ENCODE measurements at regions not wholly inside any gene's neighbourhood (a gene's known extent, or its start where the extent isn't known, plus 50 kb on each side); places are given as distances from the start of the nearest gene placed in this dataset.

GRCh38 chr11:106399076-106399511 is 321.6 kb downstream of the AASDHPPT start:
- no peak for DNase-seq (ENCODE audit: low read depth in 4 of 4, low spot score in 3 of 4)

GRCh38 chr11:106399624-106400023 is 322.2 kb downstream of the AASDHPPT start:
- DNase-seq (ENCODE audit: low read depth in 4 of 4, low spot score in 3 of 4) = no peak

- no peak for DNase-seq (ENCODE audit: low read depth in 4 of 4, low spot score in 3 of 4)
These were observed 323.6 kb downstream of the AASDHPPT start for GRCh38 chr11:106400949-106401570.

- DNase-seq (ENCODE audit: low read depth in 4 of 4, low spot score in 3 of 4) = no peak
These were observed 326.3 kb downstream of the AASDHPPT start for GRCh38 chr11:106403751-106404150.

GRCh38 chr11:106409222-106409621 is 331.8 kb downstream of the AASDHPPT start:
- DNase-seq (ENCODE audit: low read depth in 4 of 4, low spot score in 3 of 4) = no peak

GRCh38 chr11:106409671-106410070 is 332.2 kb downstream of the AASDHPPT start:
- DNase-seq (ENCODE audit: low read depth in 4 of 4, low spot score in 3 of 4) = no peak

- DNase-seq (ENCODE audit: low read depth in 4 of 4, low spot score in 3 of 4) = no peak
These were observed 333.4 kb downstream of the AASDHPPT start for GRCh38 chr11:106410902-106411301.

- no peak for DNase-seq (ENCODE audit: low read depth in 4 of 4, low spot score in 3 of 4)
These were observed 335.8 kb downstream of the AASDHPPT start for GRCh38 chr11:106413222-106413621.

GRCh38 chr11:106415510-106415909 is 338.0 kb downstream of the AASDHPPT start:
- DNase-seq (ENCODE audit: low read depth in 4 of 4, low spot score in 3 of 4) = no peak

- no peak for DNase-seq (ENCODE audit: low read depth in 4 of 4, low spot score in 3 of 4)
These were observed 341.3 kb downstream of the AASDHPPT start for GRCh38 chr11:106418791-106419190.

- DNase-seq (ENCODE audit: low read depth in 4 of 4, low spot score in 3 of 4) = no peak
These were observed 342.7 kb downstream of the AASDHPPT start for GRCh38 chr11:106420048-106420665.

GRCh38 chr11:106420686-106421085 is 343.2 kb downstream of the AASDHPPT start:
- no peak for DNase-seq (ENCODE audit: low read depth in 4 of 4, low spot score in 3 of 4)

GRCh38 chr11:106421676-106422292 is 344.3 kb downstream of the AASDHPPT start:
- DNase-seq (ENCODE audit: low read depth in 4 of 4, low spot score in 3 of 4) = no peak

GRCh38 chr11:106422583-106422982 is 345.1 kb downstream of the AASDHPPT start:
- DNase-seq (ENCODE audit: low read depth in 4 of 4, low spot score in 3 of 4) = no peak

GRCh38 chr11:106424111-106424510 is 346.6 kb downstream of the AASDHPPT start:
- DNase-seq (ENCODE audit: low read depth in 4 of 4, low spot score in 3 of 4) = no peak

GRCh38 chr11:106425819-106426218 is 348.4 kb downstream of the AASDHPPT start:
- no peak for DNase-seq (ENCODE audit: low read depth in 4 of 4, low spot score in 3 of 4)

GRCh38 chr11:106426696-106427095 is 349.2 kb downstream of the AASDHPPT start:
- no peak for DNase-seq (ENCODE audit: low read depth in 4 of 4, low spot score in 3 of 4)

- no peak for DNase-seq (ENCODE audit: low read depth in 4 of 4, low spot score in 3 of 4)
These were observed 350.3 kb downstream of the AASDHPPT start for GRCh38 chr11:106427736-106428135.

- no peak for DNase-seq (ENCODE audit: low read depth in 4 of 4, low spot score in 3 of 4)
These were observed 364.6 kb downstream of the AASDHPPT start for GRCh38 chr11:106442032-106442431.

- DNase-seq (ENCODE audit: low read depth in 4 of 4, low spot score in 3 of 4) = no peak
These were observed 368.8 kb downstream of the AASDHPPT start for GRCh38 chr11:106446302-106446701.

GRCh38 chr11:106446955-106447354 is 369.5 kb downstream of the AASDHPPT start:
- no peak for DNase-seq (ENCODE audit: low read depth in 4 of 4, low spot score in 3 of 4)

GRCh38 chr11:106447631-106448191 is 370.2 kb downstream of the AASDHPPT start:
- no peak for DNase-seq (ENCODE audit: low read depth in 4 of 4, low spot score in 3 of 4)

Measured in right renal pelvis (tissue), 4 donors.